Effector CD4-positive, alpha-beta T cell (primary cell): ENCODE measurements at regions not wholly inside any gene's neighbourhood (a gene's known extent, or its start where the extent isn't known, plus 50 kb on each side); places are given as distances from the start of the nearest gene placed in this dataset.
"Not testable (repeated sequence)": the region's sequence is repeated elsewhere in the genome, so short reads cannot be mapped to it uniquely, and the experiment has no call there.

Source experiments
- DNase-seq: peaks from one replicate; pipeline ENCODE4 v3.0.0-alpha.2; 2020

- DNase-seq, result no peak
Measured at GRCh38 chr7:85396676-85397075, 209.8 kb upstream of the SEMA3D start.

- no peak for DNase-seq
Measured at GRCh38 chr7:85392789-85393188, 205.9 kb upstream of the SEMA3D start.

GRCh38 chr7:85392326-85392725, 205.5 kb upstream of the SEMA3D start:
- DNase-seq, result no peak

- no peak for DNase-seq
Measured at GRCh38 chr7:85386460-85386859, 199.6 kb upstream of the SEMA3D start.

- DNase-seq, result no peak
Measured at GRCh38 chr7:85384392-85384791, 197.5 kb upstream of the SEMA3D start.

- DNase-seq, result no peak
Measured at GRCh38 chr7:85381212-85381611, 194.4 kb upstream of the SEMA3D start.

GRCh38 chr7:85376589-85376988, 189.7 kb upstream of the SEMA3D start:
- no peak for DNase-seq

GRCh38 chr7:85356916-85357315, 170.1 kb upstream of the SEMA3D start:
- no peak for DNase-seq

GRCh38 chr7:85343484-85343883, 156.6 kb upstream of the SEMA3D start:
- no peak for DNase-seq

GRCh38 chr7:85342781-85343180, 155.9 kb upstream of the SEMA3D start:
- DNase-seq, result no peak

GRCh38 chr7:85341973-85342372, 155.1 kb upstream of the SEMA3D start:
- no peak for DNase-seq

GRCh38 chr7:85341121-85341520, 154.3 kb upstream of the SEMA3D start:
- DNase-seq, result no peak

- no peak for DNase-seq
Measured at GRCh38 chr7:85336086-85336485, 149.2 kb upstream of the SEMA3D start.

- not testable (repeated sequence) for DNase-seq
Measured at GRCh38 chr7:85335113-85335512, 148.3 kb upstream of the SEMA3D start.

GRCh38 chr7:85328456-85328998, 141.7 kb upstream of the SEMA3D start:
- no peak for DNase-seq

- DNase-seq, result no peak
Measured at GRCh38 chr7:85324145-85324799, 137.4 kb upstream of the SEMA3D start.

GRCh38 chr7:85322252-85322651, 135.4 kb upstream of the SEMA3D start:
- DNase-seq, result no peak

- no peak for DNase-seq
Measured at GRCh38 chr7:85320699-85321476, 134.0 kb upstream of the SEMA3D start.

GRCh38 chr7:85316489-85316888, 129.6 kb upstream of the SEMA3D start:
- DNase-seq, result no peak

GRCh38 chr7:85310301-85310700, 123.4 kb upstream of the SEMA3D start:
- no peak for DNase-seq

- DNase-seq, result no peak
Measured at GRCh38 chr7:85306115-85306514, 119.3 kb upstream of the SEMA3D start.

GRCh38 chr7:85294176-85294575, 107.3 kb upstream of the SEMA3D start:
- DNase-seq, result no peak

- no peak for DNase-seq
Measured at GRCh38 chr7:85292908-85293576, 106.2 kb upstream of the SEMA3D start.

- DNase-seq, result no peak
Measured at GRCh38 chr7:85290269-85290668, 103.4 kb upstream of the SEMA3D start.
